PFSK-1 (cell line): ENCODE measurements at regions not wholly inside any gene's neighbourhood (a gene's known extent, or its start where the extent isn't known, plus 50 kb on each side); places are given as distances from the start of the nearest gene placed in this dataset.

Experiments
- FOXP2 ChIP-seq: optimal IDR thresholded peaks from 2 replicates; pipeline ENCODE3; 2011; ENCODE audit warnings: borderline replicate concordance, control low read depth, inconsistent platforms; ENCODE audit not compliant: insufficient read depth; ENCODE audit errors: extremely low read length, extremely low read depth
- POLR2AphosphoS5 ChIP-seq: IDR thresholded peaks from 2 replicates; pipeline ENCODE4 v1.6.1; 2012; ENCODE audit warnings: low read depth, mild to moderate bottlenecking, control low read depth, low read length, moderate library complexity
- SIN3A ChIP-seq: IDR thresholded peaks from 2 replicates; pipeline ENCODE4 v1.6.1; 2012; ENCODE audit warnings: mild to moderate bottlenecking, low read length, moderate library complexity, borderline replicate concordance; ENCODE audit not compliant: insufficient read depth
- TAF1 ChIP-seq: IDR thresholded peaks from 2 replicates; pipeline ENCODE4 v1.6.1; 2012; ENCODE audit warnings: low read length, control low read depth, borderline replicate concordance; ENCODE audit not compliant: insufficient read depth
- TF ChIP-seq, protein P1 (sequence below), 2 experiments: IDR thresholded peaks; 2 replicates each; pipeline versions ENCODE4 v1.6.1 to v1.8.0; 2011 to 2012; ENCODE audit warnings: low read depth in 2 of 2, low read length in 2 of 2, control low read depth in 1 of 2, inconsistent platforms in 1 of 2, mild to moderate bottlenecking in 1 of 2, moderate library complexity in 1 of 2; ENCODE audit not compliant: insufficient read depth in 1 of 2

- no peak for TF ChIP-seq SIN3A
- TF ChIP-seq, protein P1, sequence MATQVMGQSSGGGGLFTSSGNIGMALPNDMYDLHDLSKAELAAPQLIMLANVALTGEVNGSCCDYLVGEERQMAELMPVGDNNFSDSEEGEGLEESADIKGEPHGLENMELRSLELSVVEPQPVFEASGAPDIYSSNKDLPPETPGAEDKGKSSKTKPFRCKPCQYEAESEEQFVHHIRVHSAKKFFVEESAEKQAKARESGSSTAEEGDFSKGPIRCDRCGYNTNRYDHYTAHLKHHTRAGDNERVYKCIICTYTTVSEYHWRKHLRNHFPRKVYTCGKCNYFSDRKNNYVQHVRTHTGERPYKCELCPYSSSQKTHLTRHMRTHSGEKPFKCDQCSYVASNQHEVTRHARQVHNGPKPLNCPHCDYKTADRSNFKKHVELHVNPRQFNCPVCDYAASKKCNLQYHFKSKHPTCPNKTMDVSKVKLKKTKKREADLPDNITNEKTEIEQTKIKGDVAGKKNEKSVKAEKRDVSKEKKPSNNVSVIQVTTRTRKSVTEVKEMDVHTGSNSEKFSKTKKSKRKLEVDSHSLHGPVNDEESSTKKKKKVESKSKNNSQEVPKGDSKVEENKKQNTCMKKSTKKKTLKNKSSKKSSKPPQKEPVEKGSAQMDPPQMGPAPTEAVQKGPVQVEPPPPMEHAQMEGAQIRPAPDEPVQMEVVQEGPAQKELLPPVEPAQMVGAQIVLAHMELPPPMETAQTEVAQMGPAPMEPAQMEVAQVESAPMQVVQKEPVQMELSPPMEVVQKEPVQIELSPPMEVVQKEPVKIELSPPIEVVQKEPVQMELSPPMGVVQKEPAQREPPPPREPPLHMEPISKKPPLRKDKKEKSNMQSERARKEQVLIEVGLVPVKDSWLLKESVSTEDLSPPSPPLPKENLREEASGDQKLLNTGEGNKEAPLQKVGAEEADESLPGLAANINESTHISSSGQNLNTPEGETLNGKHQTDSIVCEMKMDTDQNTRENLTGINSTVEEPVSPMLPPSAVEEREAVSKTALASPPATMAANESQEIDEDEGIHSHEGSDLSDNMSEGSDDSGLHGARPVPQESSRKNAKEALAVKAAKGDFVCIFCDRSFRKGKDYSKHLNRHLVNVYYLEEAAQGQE (IDR thresholded peaks at IDR 0.05; ENCODE audit: insufficient read depth in 1 of 2, low read depth in 2 of 2, low read length in 2 of 2): no peak
Measured at GRCh38 chr1:114270718-114271117, 117.0 kb upstream of the SYT6 start.

DNA sequence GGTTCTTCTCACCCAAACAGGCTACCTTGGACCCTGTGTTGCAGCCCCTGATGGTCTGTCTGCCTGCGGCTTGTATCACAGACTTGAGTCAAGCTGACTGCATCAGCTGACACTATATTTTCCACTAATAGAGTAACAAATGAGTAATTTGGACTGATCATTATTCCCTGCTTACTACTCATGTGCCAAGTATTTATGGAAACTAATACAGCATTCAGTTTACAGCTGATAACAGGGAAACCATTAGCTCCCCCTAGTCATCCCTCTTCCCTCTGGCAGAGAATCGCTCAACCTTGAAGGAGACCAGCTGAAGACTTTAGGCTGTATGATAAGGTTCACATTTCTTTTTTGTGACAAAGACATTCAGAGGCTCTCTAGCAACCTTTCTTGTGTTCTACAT is 116.6 kb upstream of the SYT6 start:
- TF ChIP-seq POLR2AphosphoS5 (no peak), FOXP2 (no peak)

DNA sequence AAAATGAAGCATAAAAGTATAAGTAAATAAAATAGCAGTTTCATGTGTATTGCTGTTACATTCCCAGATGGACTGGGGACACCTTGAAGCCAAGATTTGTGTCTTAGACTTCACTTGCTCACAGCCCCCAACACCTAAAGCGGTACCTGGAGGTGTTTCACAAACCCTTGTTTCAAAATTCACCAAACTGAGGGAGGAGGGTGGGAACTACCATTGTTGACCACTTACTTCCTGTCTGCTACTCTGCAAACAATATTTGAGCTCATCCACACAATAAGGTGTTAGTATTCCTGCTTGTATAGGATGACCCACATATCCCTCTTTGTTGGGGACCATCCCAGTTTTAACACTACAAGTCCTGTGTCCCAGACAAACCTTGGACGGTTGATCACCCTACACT is 115.9 kb upstream of the SYT6 start:
- TF ChIP-seq POLR2AphosphoS5 (no peak), SIN3A (no peak), TAF1 (no peak), FOXP2 (no peak)
- TF ChIP-seq, protein P1 (IDR thresholded peaks at IDR 0.05; ENCODE audit: insufficient read depth in 1 of 2, low read depth in 2 of 2, low read length in 2 of 2): no peak

- TF ChIP-seq TAF1: no peak
- TF ChIP-seq SIN3A: no peak
- no peak for TF ChIP-seq FOXP2
- TF ChIP-seq, protein P1 (IDR thresholded peaks at IDR 0.05; ENCODE audit: insufficient read depth in 1 of 2, low read depth in 2 of 2, low read length in 2 of 2): no peak
- no peak for TF ChIP-seq POLR2AphosphoS5
Measured at GRCh38 chr1:114263343-114263742, 109.7 kb upstream of the SYT6 start.

DNA sequence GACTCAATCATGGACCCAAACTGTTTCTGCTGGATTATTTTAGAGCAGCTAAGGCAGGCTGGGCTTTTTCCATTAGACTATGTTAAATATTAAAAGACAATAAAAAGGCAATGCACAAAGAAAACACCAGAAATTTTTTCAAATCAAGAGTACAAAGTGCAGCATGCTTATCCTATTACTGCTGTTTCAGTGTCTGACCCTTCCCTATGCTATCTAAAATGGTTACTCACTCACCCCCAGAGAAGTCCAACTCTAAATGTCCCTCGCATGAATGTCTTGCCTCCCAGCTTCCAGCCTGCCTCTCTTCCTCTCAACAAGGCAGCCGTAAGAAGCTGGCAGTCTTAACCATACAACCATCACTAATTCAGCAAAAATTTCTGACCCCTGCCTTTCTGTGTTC is 108.7 kb upstream of the SYT6 start:
- no peak for TF ChIP-seq POLR2AphosphoS5
- no peak for TF ChIP-seq SIN3A
- TF ChIP-seq FOXP2: no peak
- no peak for TF ChIP-seq TAF1
- TF ChIP-seq, protein P1 (IDR thresholded peaks at IDR 0.05; ENCODE audit: insufficient read depth in 1 of 2, low read depth in 2 of 2, low read length in 2 of 2): no peak
